ENCODE measurements at regions not wholly inside any gene's neighbourhood (a gene's known extent, or its start where the extent isn't known, plus 50 kb on each side); places are given as distances from the start of the nearest gene placed in this dataset.

DNA sequence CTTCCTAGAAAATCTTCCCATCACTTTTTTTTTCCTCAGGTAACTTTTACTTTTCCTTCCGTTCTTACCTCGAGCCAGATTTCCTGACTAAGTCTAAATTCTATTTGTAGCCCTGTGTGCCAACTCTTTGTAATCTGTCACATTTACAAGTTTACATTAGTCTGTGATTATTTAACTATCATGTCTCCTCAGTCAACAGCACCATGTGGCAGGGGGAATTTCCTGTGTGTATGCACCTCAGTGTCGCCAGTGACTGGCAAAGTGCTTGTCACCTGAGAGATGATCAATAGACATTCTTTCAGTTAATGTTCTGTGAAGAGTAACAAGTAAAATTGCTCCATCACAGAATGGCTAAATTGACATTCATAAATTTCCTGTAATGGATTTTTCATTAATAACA, 468.5 kb downstream of the PDGFC start:
- TF ChIP-seq RFX5 (IDR thresholded peaks at IDR 0.05; ENCODE audit: low read depth, low read length) (no peak), RAD21 (IDR thresholded peaks at IDR 0.05; ENCODE audit: low read length) (no peak), POLR2A (IDR thresholded peaks at IDR 0.05; ENCODE audit: low read depth, low read length) (no peak), MAZ (IDR thresholded peaks at IDR 0.05; ENCODE audit: borderline replicate concordance, low read depth, low read length) (no peak), FOS (IDR thresholded peaks at IDR 0.05; ENCODE audit: low read depth, low read length) (no peak), SMC3 (IDR thresholded peaks at IDR 0.05; ENCODE audit: low read depth, low read length) (no peak), BHLHE40 (IDR thresholded peaks at IDR 0.05; ENCODE audit: low read depth, low read length) (no peak), RCOR1 (IDR thresholded peaks at IDR 0.05; ENCODE audit: insufficient replicate concordance, low read length) (no peak), CEBPB (IDR thresholded peaks at IDR 0.05; ENCODE audit: low read depth, low read length) (no peak), CHD1 (IDR thresholded peaks at IDR 0.05; ENCODE audit: low read depth, low read length) (no peak)
- TF ChIP-seq, protein P1, sequence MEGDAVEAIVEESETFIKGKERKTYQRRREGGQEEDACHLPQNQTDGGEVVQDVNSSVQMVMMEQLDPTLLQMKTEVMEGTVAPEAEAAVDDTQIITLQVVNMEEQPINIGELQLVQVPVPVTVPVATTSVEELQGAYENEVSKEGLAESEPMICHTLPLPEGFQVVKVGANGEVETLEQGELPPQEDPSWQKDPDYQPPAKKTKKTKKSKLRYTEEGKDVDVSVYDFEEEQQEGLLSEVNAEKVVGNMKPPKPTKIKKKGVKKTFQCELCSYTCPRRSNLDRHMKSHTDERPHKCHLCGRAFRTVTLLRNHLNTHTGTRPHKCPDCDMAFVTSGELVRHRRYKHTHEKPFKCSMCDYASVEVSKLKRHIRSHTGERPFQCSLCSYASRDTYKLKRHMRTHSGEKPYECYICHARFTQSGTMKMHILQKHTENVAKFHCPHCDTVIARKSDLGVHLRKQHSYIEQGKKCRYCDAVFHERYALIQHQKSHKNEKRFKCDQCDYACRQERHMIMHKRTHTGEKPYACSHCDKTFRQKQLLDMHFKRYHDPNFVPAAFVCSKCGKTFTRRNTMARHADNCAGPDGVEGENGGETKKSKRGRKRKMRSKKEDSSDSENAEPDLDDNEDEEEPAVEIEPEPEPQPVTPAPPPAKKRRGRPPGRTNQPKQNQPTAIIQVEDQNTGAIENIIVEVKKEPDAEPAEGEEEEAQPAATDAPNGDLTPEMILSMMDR (conservative IDR thresholded peaks at IDR 0.05; ENCODE audit: low read depth, low read length), result no peak
- TF ChIP-seq, protein P2, sequence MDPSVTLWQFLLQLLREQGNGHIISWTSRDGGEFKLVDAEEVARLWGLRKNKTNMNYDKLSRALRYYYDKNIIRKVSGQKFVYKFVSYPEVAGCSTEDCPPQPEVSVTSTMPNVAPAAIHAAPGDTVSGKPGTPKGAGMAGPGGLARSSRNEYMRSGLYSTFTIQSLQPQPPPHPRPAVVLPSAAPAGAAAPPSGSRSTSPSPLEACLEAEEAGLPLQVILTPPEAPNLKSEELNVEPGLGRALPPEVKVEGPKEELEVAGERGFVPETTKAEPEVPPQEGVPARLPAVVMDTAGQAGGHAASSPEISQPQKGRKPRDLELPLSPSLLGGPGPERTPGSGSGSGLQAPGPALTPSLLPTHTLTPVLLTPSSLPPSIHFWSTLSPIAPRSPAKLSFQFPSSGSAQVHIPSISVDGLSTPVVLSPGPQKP (IDR thresholded peaks at IDR 0.05; ENCODE audit: borderline replicate concordance, low read depth, low read length), result no peak
- TF ChIP-seq, protein P3, sequence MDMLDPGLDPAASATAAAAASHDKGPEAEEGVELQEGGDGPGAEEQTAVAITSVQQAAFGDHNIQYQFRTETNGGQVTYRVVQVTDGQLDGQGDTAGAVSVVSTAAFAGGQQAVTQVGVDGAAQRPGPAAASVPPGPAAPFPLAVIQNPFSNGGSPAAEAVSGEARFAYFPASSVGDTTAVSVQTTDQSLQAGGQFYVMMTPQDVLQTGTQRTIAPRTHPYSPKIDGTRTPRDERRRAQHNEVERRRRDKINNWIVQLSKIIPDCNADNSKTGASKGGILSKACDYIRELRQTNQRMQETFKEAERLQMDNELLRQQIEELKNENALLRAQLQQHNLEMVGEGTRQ (IDR thresholded peaks at IDR 0.05; ENCODE audit: low read depth, low read length), result no peak
